GM18519 (cell line): ENCODE measurements at regions not wholly inside any gene's neighbourhood (a gene's known extent, or its start where the extent isn't known, plus 50 kb on each side); places are given as distances from the start of the nearest gene placed in this dataset.

Source experiments
- ATAC-seq: cut with Tn5 transposase; IDR thresholded peaks from one replicate; pipeline ENCODE4 v1.9.1; 2021; ENCODE audit warnings: mild to moderate bottlenecking, moderate library complexity; ENCODE audit not compliant: unreplicated experiment, low FRiP score

DNA sequence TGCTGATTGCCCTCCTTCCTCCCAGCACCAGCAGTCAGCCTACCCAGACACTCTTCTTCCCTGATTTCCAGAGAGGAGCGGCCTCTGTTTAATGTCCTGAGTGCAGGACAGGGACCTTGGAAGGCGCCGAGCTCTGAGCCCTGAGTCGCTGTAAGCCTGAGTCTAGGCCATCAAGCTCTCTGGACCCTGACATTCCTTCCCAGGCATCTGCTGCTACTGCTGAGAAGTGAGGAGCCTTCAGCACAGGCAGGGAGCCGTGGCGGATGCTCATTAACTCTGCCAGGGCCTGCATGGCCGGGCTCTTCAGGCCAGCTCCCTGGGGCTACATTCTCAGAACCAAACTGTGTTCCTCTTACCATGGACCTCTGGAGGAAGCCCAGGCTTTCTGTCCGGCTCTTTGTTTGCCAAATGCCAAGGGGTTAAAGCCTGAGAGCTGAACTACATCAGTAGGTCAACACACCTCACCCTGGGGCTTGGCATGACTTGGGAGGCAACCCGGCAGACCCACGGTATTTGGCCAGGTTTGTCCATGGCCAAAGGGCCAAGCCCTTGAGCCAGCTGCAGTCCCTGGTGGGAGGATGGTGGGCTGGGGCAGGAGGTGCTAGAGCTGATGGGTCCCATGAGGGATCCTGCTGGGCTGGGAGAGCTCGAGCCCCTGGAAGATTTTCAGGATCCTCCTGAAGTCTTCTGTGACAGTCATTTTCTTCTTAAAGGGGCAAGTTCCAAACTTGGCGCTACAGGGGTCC, 721.4 kb downstream of the BRD1 start:
- ATAC-seq, result no peak

DNA sequence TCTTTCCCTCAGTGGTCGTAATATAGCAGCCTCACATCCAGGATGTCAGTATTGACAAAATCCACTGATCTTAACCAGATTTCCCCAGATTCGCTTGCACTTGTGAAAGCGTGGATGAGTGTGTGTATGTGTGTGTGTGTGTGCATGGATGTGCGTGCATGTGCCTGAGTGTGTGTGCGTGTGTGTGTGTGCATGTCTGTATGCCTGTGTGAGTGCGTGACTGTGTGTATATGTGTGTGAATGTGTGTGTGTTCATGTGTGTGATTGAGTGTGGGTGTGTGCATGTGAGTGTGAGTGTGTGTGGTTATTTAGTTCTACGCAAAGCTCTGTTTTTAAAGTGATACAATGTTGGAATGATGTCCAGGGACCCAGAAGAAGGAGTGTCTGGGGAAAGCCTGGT, 723.2 kb downstream of the BRD1 start:
- ATAC-seq, result no peak

GRCh38 chr22:49103314-49104059, 724.2 kb downstream of the BRD1 start:
- ATAC-seq, result no peak

- ATAC-seq, result no peak
Observed at GRCh38 chr22:49102367-49102766, 725.3 kb downstream of the BRD1 start.

DNA sequence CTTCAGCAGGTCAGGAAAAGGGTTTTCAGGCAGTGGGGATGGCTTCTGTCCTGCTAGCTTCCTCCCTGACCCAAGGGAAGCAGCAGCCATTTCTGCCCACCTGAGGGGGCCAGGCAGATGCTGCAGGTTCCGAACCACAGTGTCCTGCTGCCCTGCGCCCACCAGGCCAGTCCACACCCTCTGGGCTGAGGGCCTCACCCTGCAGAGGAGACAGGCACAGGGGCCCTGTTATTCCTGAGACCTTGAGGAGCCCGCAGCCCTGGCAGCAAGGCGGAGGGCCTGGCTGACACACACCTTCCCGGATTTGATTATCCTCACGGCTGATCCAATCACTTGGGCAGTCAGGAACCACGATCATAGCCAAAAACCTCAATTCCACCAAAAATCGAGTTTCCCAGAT, 725.8 kb downstream of the BRD1 start:
- ATAC-seq, result no peak

DNA sequence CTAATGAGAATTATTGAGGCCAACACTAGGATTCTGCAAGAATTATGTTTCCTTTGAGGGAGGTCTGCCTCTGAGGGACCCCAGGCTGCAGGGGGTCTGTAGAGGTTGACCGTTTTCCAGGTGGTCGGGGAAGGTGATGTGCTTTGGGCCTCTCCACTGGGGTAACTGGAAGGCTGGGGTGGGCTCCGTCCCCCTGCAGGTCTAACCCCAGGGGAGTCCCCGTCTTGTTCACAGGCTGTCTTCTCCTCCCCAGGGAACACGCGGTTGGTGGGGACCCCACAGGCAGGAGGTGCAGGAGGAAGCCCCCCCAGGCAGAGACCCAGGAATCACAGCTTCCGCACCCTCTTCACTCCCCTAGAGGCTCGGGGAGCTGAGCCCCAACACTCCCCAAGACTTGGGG, 726.4 kb downstream of the BRD1 start:
- ATAC-seq, result no peak

DNA sequence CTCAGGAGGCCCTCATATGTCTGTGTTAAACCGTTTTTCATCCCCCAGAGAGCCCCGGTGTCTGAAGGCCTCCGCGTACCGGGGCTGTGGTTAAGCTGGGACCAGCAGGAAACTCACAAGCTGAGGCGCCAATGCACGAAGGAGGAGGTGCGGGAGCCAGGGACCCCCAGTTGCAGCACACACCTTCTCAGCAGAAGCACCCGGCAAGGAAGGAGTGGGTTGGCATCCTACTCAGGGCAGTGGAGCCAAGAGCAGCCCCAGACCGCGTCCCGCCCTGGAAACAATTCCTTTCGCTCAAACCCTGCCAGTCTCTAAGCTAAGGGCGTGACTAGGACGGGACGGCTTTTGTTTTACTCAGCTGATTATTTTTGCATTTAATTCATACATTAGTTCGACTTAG, 726.9 kb downstream of the BRD1 start:
- no peak for ATAC-seq

GRCh38 chr22:49100316-49100715, 727.4 kb downstream of the BRD1 start:
- ATAC-seq, result no peak

GRCh38 chr22:49099496-49100124, 728.1 kb downstream of the BRD1 start:
- ATAC-seq, result no peak

DNA sequence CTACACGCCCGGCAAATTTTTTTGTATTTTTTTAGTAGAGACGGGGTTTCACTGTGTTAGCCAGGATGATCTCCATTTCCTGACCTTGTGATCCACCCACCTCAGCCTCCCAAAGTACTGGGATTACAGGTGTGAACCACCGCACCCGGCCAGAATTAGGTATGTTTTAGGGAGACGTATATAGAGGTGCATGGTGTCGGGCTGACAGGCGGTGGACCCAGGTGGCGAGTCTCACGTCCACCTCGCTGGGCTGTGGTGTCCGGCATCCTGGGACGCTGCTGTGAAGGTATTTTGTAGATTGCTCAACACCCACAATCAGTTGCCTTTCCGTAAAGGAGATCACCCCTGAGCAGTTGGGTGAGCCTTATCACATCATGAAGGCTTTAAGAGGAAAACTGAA, 728.6 kb downstream of the BRD1 start:
- ATAC-seq, result no peak

- ATAC-seq, result no peak
Observed at GRCh38 chr22:49097966-49098365, 729.7 kb downstream of the BRD1 start.

- no peak for ATAC-seq
Observed at GRCh38 chr22:49097171-49097925, 730.3 kb downstream of the BRD1 start.

GRCh38 chr22:49096476-49096875, 731.2 kb downstream of the BRD1 start:
- no peak for ATAC-seq

DNA sequence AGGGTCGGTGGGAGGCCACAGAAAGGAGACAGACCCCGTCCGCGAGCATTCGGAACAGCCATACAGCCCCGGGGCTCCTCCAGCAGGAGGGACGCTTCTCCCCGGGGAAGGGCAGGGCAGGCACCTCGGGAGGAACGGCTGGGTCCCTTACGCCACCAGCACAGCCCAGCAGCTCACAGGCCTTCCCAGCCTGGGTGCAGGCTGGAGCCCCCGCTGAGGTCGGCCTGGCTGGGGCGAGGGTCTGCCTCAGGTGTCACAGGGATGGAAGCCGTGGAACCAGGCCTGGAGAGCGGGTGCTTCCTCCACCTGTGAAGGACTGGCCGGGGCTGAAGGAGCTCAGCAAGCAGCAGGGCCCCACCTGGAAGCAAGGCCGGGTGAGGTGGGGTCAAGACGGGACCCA, 732.3 kb downstream of the BRD1 start:
- no peak for ATAC-seq

DNA sequence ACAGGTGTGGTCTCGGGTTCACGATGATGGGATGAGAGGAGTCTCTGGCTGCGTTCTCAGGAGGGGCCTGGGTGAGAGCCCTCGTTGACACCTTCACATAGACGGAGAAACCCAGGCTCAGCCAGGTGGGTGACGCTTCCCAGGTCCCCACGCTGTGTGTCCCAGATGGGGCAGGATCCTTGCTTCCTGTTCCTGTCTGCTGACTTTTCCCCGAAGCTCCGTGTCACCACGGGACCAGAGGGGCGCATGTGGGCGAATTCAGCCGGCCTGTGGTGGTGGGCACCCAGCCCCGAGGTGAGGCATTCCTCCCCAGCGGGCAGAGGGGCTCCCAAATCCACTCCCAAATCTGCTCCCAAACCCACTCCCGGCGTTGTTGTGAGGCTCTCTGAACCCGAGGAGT, 732.8 kb downstream of the BRD1 start:
- no peak for ATAC-seq

- ATAC-seq, result no peak
Observed at GRCh38 chr22:49094151-49094550, 733.5 kb downstream of the BRD1 start.

DNA sequence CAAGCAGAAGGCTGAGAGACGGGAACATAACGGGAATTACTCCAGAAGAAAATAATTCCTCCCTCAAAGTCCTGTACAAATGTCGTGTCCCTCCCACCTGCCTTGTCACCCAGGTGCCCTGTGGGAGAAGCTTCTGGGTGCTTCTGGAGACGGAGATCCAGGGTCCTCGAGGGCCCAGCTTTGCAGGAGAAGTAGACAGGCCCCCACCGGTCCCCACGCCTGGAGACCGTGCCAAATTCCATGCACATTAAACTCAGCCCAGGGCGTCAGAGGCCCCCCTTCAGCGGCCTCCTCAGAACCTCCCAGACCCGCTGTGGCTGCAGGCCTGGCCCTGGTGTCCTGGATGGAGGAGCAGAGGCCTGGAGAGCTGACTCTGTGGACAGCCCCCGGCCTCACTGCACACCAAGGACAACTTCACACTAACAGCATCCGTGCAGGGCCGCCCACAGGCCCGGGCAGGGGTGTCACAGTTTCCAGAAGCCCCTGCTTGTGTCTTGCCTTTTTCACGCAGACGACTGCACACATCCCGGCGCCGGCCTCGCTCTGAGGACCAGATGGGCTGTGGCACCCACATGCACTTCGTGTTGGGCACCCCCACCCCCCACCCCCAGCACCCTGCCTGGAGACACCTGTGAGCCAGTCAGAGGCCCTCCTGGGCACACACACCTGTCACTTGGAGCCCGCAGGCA, 734.3 kb downstream of the BRD1 start:
- no peak for ATAC-seq

DNA sequence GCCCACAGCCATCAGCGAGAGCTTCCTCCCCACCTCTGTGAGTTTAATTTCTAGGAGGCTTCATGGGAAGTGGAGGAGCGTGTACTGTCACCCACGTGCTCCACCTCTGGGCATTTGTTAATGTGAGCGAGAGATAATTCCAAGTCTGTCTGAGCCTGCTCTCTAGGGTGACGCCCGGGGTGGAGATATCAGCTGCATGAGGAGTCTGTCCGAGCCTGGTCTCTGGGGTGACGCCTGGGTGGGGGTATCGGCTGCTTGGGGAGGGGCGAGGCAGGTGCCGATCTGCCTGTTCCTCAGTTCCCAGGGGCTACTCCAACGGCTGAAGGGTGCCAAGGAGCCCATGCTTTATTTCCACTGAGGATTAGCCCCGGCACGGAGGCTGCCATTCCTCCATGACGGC, 735.0 kb downstream of the BRD1 start:
- ATAC-seq, result no peak

DNA sequence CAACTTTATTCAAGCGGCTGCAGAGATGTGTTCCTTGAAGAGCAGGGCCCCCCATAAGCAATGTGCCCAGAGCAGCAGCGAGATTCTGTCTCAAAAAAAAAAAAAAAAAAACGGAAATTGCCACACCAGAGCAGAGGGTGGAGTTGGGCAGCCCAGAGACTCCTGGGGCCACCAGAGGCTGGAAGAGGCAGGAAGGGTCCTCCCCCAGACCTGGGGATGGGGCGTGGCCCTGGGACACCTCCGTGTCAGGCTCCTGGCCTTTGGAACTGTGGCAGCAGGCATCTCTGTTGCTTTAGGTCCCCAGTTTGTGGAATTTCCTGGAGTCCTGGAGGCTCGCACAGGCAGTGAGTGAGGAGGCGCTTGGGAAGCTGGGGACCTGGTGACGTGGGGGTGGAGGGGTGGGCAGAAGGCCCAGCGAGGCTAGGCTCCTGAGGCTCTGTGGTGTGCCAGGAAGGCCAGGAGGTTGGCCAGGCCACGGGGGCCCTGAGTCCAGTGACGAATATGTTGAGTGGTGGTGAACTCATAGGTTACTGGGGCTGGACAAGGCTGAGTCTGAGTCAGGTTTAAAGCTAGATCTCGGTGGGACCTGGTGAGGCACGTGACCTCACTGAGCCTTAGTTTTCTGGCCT, 735.6 kb downstream of the BRD1 start:
- ATAC-seq, result no peak

DNA sequence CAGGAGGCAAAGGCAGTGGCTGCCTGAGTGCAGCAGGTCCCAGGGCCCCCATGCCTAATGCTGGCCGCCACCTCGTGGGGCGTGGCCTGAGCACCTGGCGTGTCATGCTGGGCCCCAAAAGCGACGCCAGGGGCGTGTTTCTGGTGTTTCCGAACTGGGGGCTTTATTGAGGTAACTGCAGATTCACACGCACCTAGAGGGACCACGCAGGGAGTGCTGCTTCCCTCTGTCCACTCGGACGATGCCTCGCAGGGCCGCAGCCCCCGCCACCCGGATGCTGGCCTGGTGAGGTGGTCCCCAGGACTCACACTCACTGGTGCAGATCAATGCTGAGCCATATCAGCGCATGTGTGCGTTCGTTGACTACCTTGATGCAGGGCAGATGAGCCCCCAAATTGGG, 736.2 kb downstream of the BRD1 start:
- ATAC-seq, result no peak
